B cell (primary cell): ENCODE measurements at regions not wholly inside any gene's neighbourhood (a gene's known extent, or its start where the extent isn't known, plus 50 kb on each side); places are given as distances from the start of the nearest gene placed in this dataset.

ENCODE experiments used
- EZH2 ChIP-seq: IDR thresholded peaks from 2 replicates; pipeline ENCODE4 v1.6.1; 2012; ENCODE audit warnings: borderline replicate concordance, low read depth, mild to moderate bottlenecking, moderate library complexity, low read length; ENCODE audit not compliant: insufficient read depth, poor library complexity, severe bottlenecking
- TF ChIP-seq, protein P1 (sequence below): fragments of 200-600 bp; IDR thresholded peaks from one replicate; pipeline ENCODE4 v1.8.0; 2022; ENCODE audit warnings: antibody characterized with exemption, mild to moderate bottlenecking

GRCh38 chr9:94173632-94174031, 85.5 kb upstream of the ZNF169 start:
- TF ChIP-seq, protein P1, sequence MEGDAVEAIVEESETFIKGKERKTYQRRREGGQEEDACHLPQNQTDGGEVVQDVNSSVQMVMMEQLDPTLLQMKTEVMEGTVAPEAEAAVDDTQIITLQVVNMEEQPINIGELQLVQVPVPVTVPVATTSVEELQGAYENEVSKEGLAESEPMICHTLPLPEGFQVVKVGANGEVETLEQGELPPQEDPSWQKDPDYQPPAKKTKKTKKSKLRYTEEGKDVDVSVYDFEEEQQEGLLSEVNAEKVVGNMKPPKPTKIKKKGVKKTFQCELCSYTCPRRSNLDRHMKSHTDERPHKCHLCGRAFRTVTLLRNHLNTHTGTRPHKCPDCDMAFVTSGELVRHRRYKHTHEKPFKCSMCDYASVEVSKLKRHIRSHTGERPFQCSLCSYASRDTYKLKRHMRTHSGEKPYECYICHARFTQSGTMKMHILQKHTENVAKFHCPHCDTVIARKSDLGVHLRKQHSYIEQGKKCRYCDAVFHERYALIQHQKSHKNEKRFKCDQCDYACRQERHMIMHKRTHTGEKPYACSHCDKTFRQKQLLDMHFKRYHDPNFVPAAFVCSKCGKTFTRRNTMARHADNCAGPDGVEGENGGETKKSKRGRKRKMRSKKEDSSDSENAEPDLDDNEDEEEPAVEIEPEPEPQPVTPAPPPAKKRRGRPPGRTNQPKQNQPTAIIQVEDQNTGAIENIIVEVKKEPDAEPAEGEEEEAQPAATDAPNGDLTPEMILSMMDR, result no peak
- no peak for TF ChIP-seq EZH2
